ENCODE measurements at regions not wholly inside any gene's neighbourhood (a gene's known extent, or its start where the extent isn't known, plus 50 kb on each side); places are given as distances from the start of the nearest gene placed in this dataset.

- H3K27me3 ChIP-seq (ENCODE audit: control insufficient read depth in 3 of 3, insufficient read depth in 3 of 3, low read depth in 1 of 3, low read length in 3 of 3) = peaks cover 0 to 2% (median 2%) of the 10 kb centered on the region in 3 experiments
- no peaks in the 10 kb centered on the region for H3K36me3 ChIP-seq (replicated peaks in 1 of 2; ENCODE audit: control insufficient read depth in 2 of 2, insufficient read depth in 2 of 2, low read length in 2 of 2)
- H3K4ac ChIP-seq (ENCODE audit: low read length) = no peak overlapping the region
- no peak overlapping the region for H4K8ac ChIP-seq (ENCODE audit: low read depth, low read length)
- H3K14ac ChIP-seq (ENCODE audit: low read length) = no peak overlapping the region
- H3K79me1 ChIP-seq (ENCODE audit: low read depth, low read length) = no peaks in the 10 kb centered on the region
- H3K18ac ChIP-seq (ENCODE audit: low read length) = no peak overlapping the region
- no peak overlapping the region for H3K9ac ChIP-seq (ENCODE audit: low read depth, low read length, poor library complexity)
- no peaks in the 10 kb centered on the region for H3K4me1 ChIP-seq (ENCODE audit: control insufficient read depth in 2 of 2, insufficient read depth in 1 of 2, low read depth in 1 of 2, low read length in 2 of 2)
- H2BK5ac ChIP-seq (ENCODE audit: low read length) = no peak overlapping the region
- WGBS, 2 donors (ENCODE audit: extremely low coverage in 2 of 2, insufficient read length in 2 of 2, insufficient replicate concordance in 1 of 2) = no CpG with 5 or more reads among the region's 1 CpG
- no peak overlapping the region for H3K27ac ChIP-seq (replicated peaks; ENCODE audit: low read length)
- H3K23ac ChIP-seq (ENCODE audit: low read depth, low read length, poor library complexity) = no peak overlapping the region
- H2BK12ac ChIP-seq (ENCODE audit: low read length) = no peak overlapping the region
- H2AFZ ChIP-seq (ENCODE audit: low read length) = no peak overlapping the region
- no peaks in the 10 kb centered on the region for H3K9me3 ChIP-seq (replicated peaks in 1 of 2; ENCODE audit: control insufficient read depth in 2 of 2, insufficient read depth in 1 of 2, low read depth in 1 of 2, low read length in 2 of 2)
- H2BK120ac ChIP-seq (ENCODE audit: low read depth, low read length) = no peak overlapping the region
- H2BK15ac ChIP-seq (ENCODE audit: low read length) = no peak overlapping the region
- no peak overlapping the region for H2AK5ac ChIP-seq (ENCODE audit: low read depth, low read length)
- H3K4me2 ChIP-seq (ENCODE audit: insufficient read depth, low read length, poor library complexity, severe bottlenecking) = no peak overlapping the region
- no peak overlapping the region for H4K91ac ChIP-seq (ENCODE audit: low read depth, low read length, poor library complexity)
- no peak for DNase-seq (ENCODE audit: low spot score)
- H3K4me3 ChIP-seq (ENCODE audit: low read length in 2 of 2) = no peak overlapping the region
Observed at GRCh38 chr2:175404839-175405238, 223.3 kb upstream of the ATP5MC3 start.

- no CpG with 5 or more reads among the region's 1 CpG for WGBS, 2 donors (ENCODE audit: extremely low coverage in 2 of 2, insufficient read length in 2 of 2, insufficient replicate concordance in 1 of 2)
- DNase-seq (ENCODE audit: low spot score) = no peak
- Histone ChIP-seq H3K36me3 (replicated peaks in 1 of 2; ENCODE audit: control insufficient read depth in 2 of 2, insufficient read depth in 2 of 2, low read length in 2 of 2) (no peaks in the 10 kb centered on the region), H3K27me3 (ENCODE audit: control insufficient read depth in 3 of 3, insufficient read depth in 3 of 3, low read depth in 1 of 3, low read length in 3 of 3) (peaks cover 0 to 5% (median 2%) of the 10 kb centered on the region in 3 experiments), H3K4me2 (ENCODE audit: insufficient read depth, low read length, poor library complexity, severe bottlenecking) (no peak overlapping the region), H3K23ac (ENCODE audit: low read depth, low read length, poor library complexity) (no peak overlapping the region), H3K4ac (ENCODE audit: low read length) (no peak overlapping the region), H2BK5ac (ENCODE audit: low read length) (no peak overlapping the region), H3K9me3 (replicated peaks in 1 of 2; ENCODE audit: control insufficient read depth in 2 of 2, insufficient read depth in 1 of 2, low read depth in 1 of 2, low read length in 2 of 2) (no peaks in the 10 kb centered on the region), H2BK12ac (ENCODE audit: low read length) (no peak overlapping the region), H2BK120ac (ENCODE audit: low read depth, low read length) (no peak overlapping the region), H2BK15ac (ENCODE audit: low read length) (no peak overlapping the region), H3K18ac (ENCODE audit: low read length) (no peak overlapping the region), H3K27ac (replicated peaks; ENCODE audit: low read length) (no peak overlapping the region), H3K9ac (ENCODE audit: low read depth, low read length, poor library complexity) (no peak overlapping the region), H3K4me3 (ENCODE audit: low read length in 2 of 2) (no peak overlapping the region), H3K79me1 (ENCODE audit: low read depth, low read length) (no peaks in the 10 kb centered on the region), H2AK5ac (ENCODE audit: low read depth, low read length) (no peak overlapping the region), H4K91ac (ENCODE audit: low read depth, low read length, poor library complexity) (no peak overlapping the region), H4K8ac (ENCODE audit: low read depth, low read length) (no peak overlapping the region), H3K4me1 (ENCODE audit: control insufficient read depth in 2 of 2, insufficient read depth in 1 of 2, low read depth in 1 of 2, low read length in 2 of 2) (no peaks in the 10 kb centered on the region), H3K14ac (ENCODE audit: low read length) (no peak overlapping the region), H2AFZ (ENCODE audit: low read length) (no peak overlapping the region)
Observed at GRCh38 chr2:175403599-175404221, 222.2 kb upstream of the ATP5MC3 start.

- Histone ChIP-seq H3K23ac (ENCODE audit: low read depth, low read length, poor library complexity) (no peak overlapping the region), H2BK5ac (ENCODE audit: low read length) (no peak overlapping the region), H3K36me3 (replicated peaks in 1 of 2; ENCODE audit: control insufficient read depth in 2 of 2, insufficient read depth in 2 of 2, low read length in 2 of 2) (no peaks in the 10 kb centered on the region), H2BK15ac (ENCODE audit: low read length) (no peak overlapping the region), H3K18ac (ENCODE audit: low read length) (no peak overlapping the region), H3K14ac (ENCODE audit: low read length) (no peak overlapping the region), H4K8ac (ENCODE audit: low read depth, low read length) (no peak overlapping the region), H2BK12ac (ENCODE audit: low read length) (no peak overlapping the region), H3K4me2 (ENCODE audit: insufficient read depth, low read length, poor library complexity, severe bottlenecking) (no peak overlapping the region), H3K4ac (ENCODE audit: low read length) (no peak overlapping the region), H3K79me1 (ENCODE audit: low read depth, low read length) (no peaks in the 10 kb centered on the region), H2AFZ (ENCODE audit: low read length) (no peak overlapping the region), H3K4me3 (ENCODE audit: low read length in 2 of 2) (no peak overlapping the region), H2AK5ac (ENCODE audit: low read depth, low read length) (no peak overlapping the region), H3K27ac (replicated peaks; ENCODE audit: low read length) (no peak overlapping the region), H2BK120ac (ENCODE audit: low read depth, low read length) (no peak overlapping the region), H3K9ac (ENCODE audit: low read depth, low read length, poor library complexity) (no peak overlapping the region), H3K9me3 (replicated peaks in 1 of 2; ENCODE audit: control insufficient read depth in 2 of 2, insufficient read depth in 1 of 2, low read depth in 1 of 2, low read length in 2 of 2) (no peaks in the 10 kb centered on the region), H3K4me1 (ENCODE audit: control insufficient read depth in 2 of 2, insufficient read depth in 1 of 2, low read depth in 1 of 2, low read length in 2 of 2) (no peaks in the 10 kb centered on the region), H3K27me3 (ENCODE audit: control insufficient read depth in 3 of 3, insufficient read depth in 3 of 3, low read depth in 1 of 3, low read length in 3 of 3) (peaks cover 0 to 9% (median 2%) of the 10 kb centered on the region in 3 experiments), H4K91ac (ENCODE audit: low read depth, low read length, poor library complexity) (no peak overlapping the region)
- no CpG with 5 or more reads among the region's 2 CpGs for WGBS, 2 donors (ENCODE audit: extremely low coverage in 2 of 2, insufficient read length in 2 of 2, insufficient replicate concordance in 1 of 2)
- no peak for DNase-seq (ENCODE audit: low spot score)
Observed at GRCh38 chr2:175402571-175402970, 221.1 kb upstream of the ATP5MC3 start.

GRCh38 chr2:175401956-175402469 is 220.5 kb upstream of the ATP5MC3 start:
- H2AK5ac ChIP-seq (ENCODE audit: low read depth, low read length) = no peak overlapping the region
- no peak overlapping the region for H2BK12ac ChIP-seq (ENCODE audit: low read length)
- no peak overlapping the region for H3K27ac ChIP-seq (replicated peaks; ENCODE audit: low read length)
- H2BK120ac ChIP-seq (ENCODE audit: low read depth, low read length) = no peak overlapping the region
- no peak overlapping the region for H3K23ac ChIP-seq (ENCODE audit: low read depth, low read length, poor library complexity)
- H3K4me1 ChIP-seq (ENCODE audit: control insufficient read depth in 2 of 2, insufficient read depth in 1 of 2, low read depth in 1 of 2, low read length in 2 of 2) = no peaks in the 10 kb centered on the region
- WGBS, 2 donors (ENCODE audit: extremely low coverage in 2 of 2, insufficient read length in 2 of 2, insufficient replicate concordance in 1 of 2) = no CpG with 5 or more reads among the region's 3 CpGs
- DNase-seq (ENCODE audit: low spot score) = no peak
- H4K91ac ChIP-seq (ENCODE audit: low read depth, low read length, poor library complexity) = no peak overlapping the region
- no peak overlapping the region for H3K9ac ChIP-seq (ENCODE audit: low read depth, low read length, poor library complexity)
- H2BK5ac ChIP-seq (ENCODE audit: low read length) = no peak overlapping the region
- no peaks in the 10 kb centered on the region for H3K36me3 ChIP-seq (replicated peaks in 1 of 2; ENCODE audit: control insufficient read depth in 2 of 2, insufficient read depth in 2 of 2, low read length in 2 of 2)
- H2AFZ ChIP-seq (ENCODE audit: low read length) = no peak overlapping the region
- H2BK15ac ChIP-seq (ENCODE audit: low read length) = no peak overlapping the region
- no peak overlapping the region for H3K4me2 ChIP-seq (ENCODE audit: insufficient read depth, low read length, poor library complexity, severe bottlenecking)
- no peaks in the 10 kb centered on the region for H3K9me3 ChIP-seq (replicated peaks in 1 of 2; ENCODE audit: control insufficient read depth in 2 of 2, insufficient read depth in 1 of 2, low read depth in 1 of 2, low read length in 2 of 2)
- H3K4ac ChIP-seq (ENCODE audit: low read length) = no peak overlapping the region
- H3K18ac ChIP-seq (ENCODE audit: low read length) = no peak overlapping the region
- H3K27me3 ChIP-seq (ENCODE audit: control insufficient read depth in 3 of 3, insufficient read depth in 3 of 3, low read depth in 1 of 3, low read length in 3 of 3) = peaks cover 0 to 9% (median 2%) of the 10 kb centered on the region in 3 experiments
- H3K4me3 ChIP-seq (ENCODE audit: low read length in 2 of 2) = no peak overlapping the region
- H3K79me1 ChIP-seq (ENCODE audit: low read depth, low read length) = no peaks in the 10 kb centered on the region
- no peak overlapping the region for H3K14ac ChIP-seq (ENCODE audit: low read length)
- H4K8ac ChIP-seq (ENCODE audit: low read depth, low read length) = no peak overlapping the region

Measured in neuronal stem cell (in vitro differentiated cells).